SKM-1 (cell line): ENCODE measurements at regions not wholly inside any gene's neighbourhood (a gene's known extent, or its start where the extent isn't known, plus 50 kb on each side); places are given as distances from the start of the nearest gene placed in this dataset.
"Not testable (repeated sequence)": the region's sequence is repeated elsewhere in the genome, so short reads cannot be mapped to it uniquely, and the experiment has no call there.

Experiments used
- DNase-seq: peaks from one replicate; lab custom pipeline; 2025; ENCODE audit not compliant: unreplicated experiment; lab: John Stamatoyannopoulos, UW

DNA sequence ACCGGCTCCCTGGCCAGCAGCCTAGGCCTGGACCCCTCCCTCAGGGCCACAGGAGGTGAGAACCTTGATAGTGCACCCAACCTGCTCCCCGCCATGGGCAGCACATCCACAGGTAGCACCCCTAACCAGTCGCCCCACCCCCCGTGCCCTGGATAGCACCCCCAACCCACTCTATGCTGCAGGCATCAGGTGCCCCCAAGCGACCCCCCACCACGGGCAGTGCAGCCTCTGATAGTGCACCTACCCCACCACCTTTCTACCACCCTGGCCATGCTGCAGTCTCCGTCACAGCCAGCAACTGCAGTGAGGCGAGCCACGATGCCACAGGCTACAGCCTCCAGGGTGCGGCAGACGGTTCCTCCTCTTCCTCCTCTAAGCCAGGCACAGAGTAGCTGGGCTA lies 55.6 kb downstream of the SOWAHC start:
- no peak for DNase-seq

DNA sequence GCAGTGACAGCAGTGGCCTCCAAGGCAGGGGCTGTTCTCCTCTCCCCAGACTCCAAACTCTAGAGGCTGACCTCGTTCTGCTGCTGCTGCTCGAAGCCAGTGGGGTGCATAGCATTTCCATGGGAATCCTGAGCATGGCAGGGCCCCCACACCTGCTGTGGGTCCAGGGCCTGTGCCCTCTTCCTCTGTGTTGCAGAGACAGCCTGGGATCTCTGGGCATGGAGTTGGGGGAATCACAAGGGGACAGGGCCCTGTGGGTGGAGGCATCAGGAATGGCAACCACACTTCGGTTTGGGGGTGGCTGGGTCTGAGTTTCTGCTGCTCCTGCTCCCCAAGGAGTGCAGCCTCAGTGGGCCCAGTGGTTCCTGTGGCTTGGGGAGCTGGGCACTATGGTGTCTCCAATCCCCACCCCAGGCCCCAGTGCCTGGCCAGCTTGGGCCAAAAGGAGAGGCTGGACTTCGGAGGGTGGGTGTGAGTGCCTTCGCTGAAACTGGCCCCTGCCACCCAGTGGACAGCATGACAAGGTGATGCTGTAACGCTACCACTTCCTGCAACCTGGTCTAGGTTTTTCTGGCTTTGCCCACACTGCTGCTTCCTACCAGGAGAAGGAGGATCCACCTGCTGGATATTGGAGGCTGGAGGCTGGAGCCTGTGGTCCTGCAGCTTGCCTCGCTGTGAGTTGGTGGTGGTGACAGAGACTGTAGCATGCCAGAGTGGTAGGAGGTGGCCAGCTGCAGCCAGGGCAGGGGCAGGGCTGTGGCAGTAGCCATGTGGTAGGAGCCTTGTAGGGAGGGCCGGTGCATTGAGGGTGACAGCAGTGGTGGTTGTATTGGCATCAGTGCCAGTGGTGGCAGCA lies 56.6 kb downstream of the SOWAHC start:
- no peak for DNase-seq

DNA sequence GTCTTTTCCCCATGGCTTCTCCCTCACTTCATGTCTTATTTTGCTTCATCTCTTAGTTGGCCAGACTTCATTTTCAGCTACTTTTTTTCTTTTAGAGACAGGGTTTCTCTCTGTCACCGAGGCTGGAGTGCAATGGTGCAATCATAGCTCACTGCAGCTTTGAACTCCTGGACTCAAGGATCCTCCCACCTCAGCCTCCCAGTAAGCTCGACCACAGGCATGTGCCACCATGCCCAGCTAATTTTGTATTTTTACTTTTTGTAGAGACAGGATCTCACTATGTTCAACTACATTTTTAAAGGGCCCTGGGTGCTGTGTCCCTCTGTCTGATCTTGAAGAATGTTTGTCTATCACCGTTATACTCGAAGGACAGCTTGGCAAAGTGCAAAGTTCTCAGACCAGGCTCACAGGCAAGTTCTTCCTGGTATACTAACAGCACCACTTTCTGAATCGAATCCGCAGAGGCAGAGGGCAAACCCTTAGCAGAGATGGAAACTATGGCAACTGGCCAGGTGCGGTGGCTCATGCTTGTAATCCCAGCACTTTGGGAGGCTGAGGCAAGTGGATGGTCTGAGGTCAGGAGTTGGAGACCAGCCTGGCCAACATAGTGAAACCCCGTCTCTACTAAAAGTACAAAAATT lies 60.9 kb downstream of the SOWAHC start:
- DNase-seq: no peak

DNA sequence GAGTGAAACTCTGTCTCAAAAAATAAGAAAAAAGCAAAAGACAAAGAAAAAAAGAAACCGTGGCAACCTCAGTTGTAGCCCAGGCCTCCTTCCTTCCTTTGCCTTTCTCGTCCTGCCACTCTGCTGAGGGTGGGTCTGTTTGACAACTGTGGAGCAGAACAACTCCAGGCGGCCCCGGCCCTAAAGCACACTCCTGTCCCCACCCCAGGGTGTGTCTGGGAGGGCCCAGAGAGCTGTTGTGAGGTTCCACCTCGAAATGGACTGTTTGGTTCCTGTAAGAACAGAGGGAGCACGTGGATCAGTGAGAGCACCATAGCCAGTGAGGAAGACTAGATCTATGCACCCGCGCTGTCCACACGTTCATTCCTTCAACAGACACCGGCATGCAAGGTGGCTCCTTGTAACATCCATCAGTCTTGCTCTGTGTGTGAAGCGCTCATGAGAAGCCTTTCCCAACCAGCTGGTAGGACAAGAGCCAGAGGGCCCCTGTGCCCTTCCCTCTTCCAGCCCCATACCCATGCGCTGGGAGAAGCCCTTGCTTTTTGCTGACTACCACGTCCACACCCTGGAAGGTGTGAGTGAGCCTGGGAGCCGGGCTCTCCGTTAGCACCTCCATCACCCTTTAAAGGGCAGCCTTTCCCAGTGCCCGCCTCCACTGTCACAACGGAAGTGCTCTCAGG lies 61.6 kb downstream of the SOWAHC start:
- no peak for DNase-seq

DNA sequence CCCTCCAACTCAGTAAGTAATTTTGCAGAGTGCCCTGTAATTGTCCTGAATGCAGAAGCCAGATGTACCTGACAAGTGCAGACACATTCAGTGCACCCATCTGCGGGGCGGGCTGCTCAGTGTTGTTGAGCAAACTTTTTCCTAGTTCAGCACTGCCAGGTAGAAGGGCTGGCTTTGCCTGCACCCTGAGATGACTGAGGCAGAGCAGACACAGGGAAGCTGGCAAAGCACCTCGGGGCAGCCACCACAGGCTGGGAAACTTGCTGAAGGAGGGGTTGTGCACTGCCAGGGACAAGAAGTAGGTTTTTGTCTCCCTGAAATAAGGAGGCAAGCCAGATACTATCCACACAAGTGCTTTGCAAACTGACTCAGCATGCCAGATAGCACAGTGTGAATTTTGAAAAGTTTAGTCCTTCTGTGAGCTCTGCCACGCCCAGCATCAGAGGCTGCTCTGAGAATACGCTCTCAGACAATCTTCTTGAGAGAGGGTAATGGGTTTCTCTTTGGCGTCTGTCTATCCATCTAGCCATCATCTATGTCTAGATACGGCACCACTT lies 62.3 kb downstream of the SOWAHC start:
- no peak for DNase-seq

DNA sequence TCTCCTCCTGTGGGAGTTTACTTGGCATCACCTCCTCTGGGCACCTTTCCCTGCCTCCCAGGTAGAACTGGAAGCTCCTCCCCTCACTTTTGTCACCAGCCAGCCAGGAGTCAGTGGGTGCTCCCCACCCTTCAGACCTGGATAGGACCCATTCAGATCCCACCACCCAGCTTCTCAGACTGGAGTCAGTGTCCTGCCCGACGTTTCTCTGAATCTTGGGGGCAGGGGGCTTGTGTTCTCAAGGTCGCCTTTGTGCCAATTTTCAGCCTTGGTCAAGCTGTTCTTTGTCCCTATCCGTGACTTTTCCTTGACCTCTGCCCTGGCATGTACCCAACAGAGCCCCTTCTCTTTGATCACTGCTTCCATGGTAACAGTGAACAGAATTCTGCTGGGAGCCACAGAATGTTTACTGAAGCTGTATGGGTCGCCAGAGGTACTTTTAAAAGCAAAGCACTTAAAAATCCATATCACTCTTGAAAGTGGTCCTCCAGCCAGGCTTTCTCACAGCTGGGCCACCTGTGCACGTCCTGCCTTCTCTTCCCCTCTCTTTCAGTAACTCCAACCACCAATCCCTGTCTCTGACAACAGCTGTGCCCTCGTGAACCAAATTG lies 63.1 kb downstream of the SOWAHC start:
- not testable (repeated sequence) for DNase-seq

DNA sequence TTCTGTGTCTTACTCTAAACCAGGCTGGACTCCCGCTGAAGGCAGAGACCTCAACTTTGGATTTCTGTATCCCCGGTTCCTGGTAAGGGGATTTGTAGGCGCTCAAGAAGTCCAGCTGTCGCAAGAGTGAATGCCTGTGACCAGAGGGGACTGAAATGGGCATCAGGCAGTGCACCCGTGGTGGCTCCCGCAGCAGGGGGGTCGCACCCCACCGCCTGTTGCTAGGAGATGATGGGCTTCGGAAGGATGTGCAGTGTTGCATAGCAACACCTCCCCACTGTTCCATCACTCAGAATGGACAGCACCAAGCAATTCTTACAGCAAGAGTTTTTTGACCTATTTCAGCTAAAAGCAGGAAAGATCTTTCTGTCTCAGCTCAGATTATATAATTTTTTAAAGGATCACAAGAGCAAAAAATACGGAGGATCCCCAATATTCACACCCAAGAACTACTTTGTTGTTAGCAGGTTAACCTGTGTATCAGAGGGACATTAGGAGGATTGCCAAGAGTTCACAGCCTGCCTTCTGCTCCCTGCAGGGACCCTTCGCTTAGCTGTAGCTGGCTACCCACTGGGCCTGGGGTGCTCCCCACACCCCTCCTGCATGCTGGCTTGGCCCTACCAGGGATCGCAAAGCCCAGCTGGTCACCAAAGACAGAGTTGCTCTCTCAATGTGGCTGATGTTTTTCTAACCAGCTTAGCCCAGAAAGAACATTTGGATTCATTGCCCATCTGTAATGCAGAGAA lies 63.8 kb downstream of the SOWAHC start:
- no peak for DNase-seq

DNA sequence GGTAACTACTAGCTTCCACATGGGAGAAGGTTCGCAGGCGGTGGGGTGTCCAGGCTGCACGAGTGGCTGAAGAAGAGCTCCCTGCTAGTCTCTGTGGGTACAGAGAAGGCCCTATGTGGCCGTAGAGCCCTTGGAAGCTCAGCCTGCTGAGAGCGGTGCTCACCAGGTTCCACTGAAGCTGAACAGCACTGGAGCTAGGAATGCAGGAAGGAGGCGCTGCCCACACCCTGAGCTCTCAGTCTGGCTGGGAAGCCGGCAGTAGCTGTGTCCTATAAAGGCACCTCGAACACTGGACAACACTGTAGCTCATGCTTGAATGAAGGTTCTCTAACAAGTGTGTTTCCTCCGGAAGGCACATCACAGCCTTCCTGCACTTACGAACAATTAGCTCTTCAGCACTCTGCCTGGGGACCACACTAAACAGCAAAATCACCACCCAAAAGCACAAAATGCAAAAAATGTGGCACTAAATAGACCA lies 64.6 kb downstream of the SOWAHC start:
- not testable (repeated sequence) for DNase-seq

DNA sequence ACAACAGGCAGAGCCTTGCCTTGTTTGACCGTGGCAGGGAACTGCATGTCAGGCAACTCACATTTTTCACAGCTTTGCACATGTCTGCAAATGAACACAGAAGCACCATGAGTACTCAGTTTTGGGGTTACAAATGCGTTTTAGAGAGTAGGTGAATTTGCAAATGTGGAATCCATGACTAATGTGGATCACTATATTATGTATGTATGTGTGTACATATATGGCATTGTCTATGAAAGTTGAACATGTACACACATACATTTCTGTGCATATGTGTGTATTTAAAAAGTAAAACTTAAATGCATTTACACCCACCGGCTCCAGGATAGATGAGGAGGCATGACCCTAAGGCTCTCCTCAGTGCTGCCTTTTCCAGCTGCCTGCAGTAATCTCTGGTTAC lies 65.1 kb downstream of the SOWAHC start:
- DNase-seq: no peak

DNA sequence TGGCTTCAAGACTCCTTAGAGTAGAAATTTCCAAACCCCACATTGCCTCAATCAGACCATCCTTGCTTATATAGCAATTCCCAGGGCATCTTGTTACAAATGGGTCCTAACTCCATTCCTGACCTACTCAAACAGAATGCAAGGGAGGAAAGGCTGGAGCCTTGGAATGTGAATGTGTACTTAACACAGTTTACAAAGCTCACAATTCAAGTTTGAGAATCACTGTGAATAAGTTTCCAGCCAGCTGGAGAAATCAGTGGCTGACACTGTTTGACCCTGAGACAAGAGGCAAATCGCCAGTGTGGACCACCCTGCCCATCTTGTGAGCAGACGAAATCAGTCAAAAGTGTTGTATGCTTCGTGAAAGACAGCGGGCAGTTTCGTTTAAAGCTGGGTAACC lies 65.5 kb downstream of the SOWAHC start:
- DNase-seq: no peak

DNA sequence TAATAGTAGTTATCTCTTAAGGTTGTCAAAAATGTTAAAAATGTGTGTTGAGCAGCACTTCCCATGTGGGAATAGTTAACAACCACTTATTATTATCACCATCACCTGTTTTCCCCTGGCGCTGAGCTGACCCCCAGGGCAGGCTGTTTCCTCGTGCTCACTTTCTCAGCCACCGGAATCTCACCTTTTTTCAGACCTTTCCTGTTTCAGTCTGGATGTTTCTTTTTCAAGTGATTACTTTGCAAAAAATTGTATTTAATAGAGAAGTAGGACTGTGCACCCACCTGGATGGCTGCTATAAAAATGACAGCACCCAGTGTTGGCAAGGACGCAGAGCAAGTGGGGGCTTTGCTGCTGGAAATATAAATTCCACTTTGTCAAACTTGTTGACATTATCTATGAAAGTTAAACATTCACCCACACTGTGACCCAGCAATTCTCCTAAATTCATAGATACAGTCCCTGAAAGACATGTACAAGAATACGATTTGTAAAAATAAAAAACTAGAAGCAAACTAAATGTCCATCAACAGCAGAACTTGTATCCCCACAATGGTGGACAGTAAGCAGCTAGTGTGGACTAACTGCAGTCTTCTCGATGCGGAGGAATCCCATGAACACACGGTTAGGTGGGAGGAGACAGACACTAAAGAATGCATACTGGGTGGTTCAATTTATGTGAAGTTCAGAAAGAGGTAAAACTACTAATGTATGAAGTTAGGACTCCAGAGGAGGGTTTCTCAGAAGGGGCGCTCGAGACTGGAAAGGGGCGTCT lies 66.5 kb downstream of the SOWAHC start:
- DNase-seq: no peak

DNA sequence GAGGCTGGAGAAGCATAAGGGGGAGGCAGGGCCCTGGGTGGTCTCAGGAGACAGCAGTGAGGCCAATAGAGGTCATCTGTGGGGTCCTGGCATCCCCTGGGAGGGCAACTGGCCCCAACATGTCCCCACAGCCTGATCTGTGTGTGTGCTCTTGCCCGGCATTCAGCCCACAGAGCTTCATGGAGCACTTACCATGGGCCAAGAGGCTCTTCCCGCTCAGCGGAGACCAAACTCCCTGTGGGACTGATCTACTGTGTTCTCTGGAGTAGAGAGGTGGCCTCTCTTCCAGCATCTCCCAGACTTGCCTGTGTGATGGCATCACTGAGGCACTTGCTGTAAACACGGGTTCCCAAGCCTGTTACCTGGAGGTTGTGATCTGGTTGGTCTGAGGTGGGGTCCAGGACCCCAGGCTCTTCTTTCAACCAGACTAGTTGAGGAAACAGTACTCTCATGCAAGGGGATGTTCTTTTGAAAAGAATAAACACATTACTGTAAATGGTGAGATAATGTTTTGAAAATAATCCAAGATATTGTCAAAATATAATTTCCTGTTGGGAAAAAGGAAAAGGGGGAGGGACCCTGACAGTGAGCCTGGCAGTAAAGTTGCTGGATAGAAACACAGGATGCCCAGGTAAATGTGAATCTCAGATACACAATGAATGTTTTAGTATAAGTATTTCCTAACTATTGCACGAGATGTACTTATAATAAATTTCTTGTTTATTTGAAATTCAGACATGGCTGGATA lies 67.6 kb downstream of the SOWAHC start:
- no peak for DNase-seq

DNA sequence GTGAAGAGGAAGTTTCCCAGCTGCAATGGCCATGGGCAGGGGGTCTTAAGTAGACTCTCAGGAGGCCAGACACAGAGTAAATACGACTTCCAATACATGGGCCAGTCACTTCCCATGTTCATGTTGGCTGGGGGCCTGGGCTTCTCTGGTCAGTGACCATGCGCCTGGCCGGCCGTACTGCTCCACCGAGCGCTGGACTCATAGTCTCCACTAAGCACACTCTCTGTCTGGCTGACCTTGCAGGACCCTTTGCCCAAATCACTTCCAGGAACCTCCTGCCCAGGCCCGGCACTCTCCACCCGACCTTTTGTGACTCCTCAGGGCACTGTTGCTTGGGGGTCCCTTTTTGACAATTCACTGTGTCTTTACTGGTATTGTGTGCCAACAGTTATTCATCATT lies 69.3 kb downstream of the SOWAHC start:
- no peak for DNase-seq

DNA sequence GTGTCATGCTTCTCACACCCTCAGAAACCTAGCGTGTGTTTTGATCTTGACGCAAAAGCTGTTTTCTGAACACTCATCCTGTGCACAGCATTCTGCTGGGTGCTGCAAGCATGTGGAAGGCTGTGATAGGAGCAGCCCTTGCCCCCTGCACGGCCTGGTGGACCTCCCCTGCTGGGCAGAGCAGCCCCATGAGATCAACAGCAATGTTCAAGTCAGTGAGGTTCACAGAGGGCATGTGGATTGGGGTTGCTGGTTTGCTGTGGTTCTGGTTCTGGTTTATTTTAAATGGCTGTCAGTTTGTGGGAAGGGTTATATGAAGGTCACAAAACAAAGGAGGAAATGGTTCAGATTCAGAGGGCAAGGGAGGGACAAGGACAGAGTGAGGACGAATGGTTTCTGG lies 71.3 kb downstream of the SOWAHC start:
- DNase-seq: no peak

DNA sequence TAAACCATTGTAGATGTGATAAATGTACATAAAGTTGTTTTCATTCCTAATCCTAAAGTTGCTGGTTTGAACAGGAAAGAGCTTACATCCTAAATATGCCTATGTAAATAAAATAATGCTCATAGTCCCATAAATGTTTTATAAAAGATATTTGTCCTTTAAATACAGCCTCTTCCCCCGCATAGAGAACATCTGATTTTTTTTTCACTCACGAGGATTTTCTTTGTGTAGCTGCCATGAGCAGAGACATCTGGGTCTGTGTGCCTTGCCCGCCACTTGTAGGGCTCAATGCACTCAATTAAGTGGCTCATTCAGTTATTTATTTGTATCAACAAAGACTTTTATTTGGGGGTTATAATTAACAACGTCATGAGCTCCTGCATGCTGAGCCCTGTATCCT lies 72.8 kb downstream of the SOWAHC start:
- no peak for DNase-seq

DNA sequence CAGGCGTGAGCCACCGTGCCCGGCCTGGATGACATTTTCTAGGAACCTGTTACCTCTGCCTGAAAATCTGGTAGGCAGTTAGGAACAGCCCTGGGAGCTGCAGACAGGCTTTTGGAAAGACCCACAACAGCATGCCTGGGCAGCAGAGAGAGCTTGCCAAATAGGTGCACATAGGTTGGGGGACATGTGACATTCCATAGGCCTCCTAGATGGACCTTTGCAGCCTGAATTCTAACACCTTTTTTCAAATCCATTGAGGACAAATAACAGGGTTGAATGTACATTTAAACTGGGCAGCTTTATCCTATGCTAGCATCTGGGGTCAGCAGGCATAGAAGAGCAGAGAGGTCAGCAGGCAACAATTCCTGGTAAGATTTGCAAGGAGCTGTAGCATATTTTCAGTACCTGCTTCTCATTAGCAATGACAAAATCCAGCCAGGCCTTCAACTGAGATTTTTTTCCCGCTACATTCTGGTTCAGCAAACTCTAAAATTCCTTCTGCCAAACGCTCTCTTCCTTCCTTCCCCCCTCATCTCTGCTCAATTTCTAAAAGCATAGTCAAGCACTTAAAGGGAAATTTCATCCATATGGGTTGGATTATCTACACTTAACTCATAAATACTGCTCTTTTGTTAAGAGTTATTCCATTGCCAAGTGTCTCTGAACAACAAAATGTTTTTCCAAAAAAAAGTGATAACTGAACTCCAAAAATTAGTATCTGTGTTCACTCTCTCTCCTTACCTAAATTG lies 75.2 kb downstream of the SOWAHC start:
- no peak for DNase-seq

DNA sequence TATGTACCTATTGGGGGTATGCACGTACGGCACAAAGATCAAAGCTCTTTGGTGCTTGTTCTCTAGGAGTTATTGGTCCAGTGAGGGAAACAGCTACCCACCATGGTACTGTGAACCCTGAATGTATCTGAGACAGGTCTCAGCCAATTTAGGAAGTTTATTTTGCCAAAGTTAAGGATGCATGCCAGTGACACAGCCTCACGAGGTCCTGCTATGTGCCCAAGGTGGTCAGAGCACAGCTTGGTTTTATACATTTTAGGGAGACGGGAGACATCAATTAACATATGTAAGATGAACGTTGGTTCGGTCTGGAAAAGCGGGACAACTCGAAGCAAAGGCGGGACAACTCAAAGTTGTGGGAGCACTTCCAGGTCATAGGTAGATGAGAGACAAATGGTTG lies 75.8 kb downstream of the SOWAHC start:
- DNase-seq: no peak

DNA sequence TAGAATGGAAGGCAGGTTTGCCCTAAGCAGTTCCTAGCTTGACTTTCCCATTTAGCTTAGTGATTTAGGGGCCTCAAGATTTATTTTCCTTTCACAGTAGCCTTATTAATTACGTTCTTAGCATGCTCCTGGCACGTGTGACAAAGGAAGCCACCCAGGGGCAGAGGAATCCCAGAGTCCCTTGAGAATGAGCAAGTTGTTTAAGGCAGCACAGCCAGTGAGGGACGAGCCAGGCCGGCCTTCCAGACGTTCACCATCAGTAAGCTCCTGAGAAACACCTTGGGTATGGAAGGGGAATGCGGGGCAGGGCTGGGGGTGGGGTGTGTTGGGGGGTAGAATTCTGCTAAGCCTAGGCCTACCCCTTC lies 76.3 kb downstream of the SOWAHC start:
- no peak for DNase-seq
